Stimulated activated CD8-positive, alpha-beta memory T cell treated with anti-CD3 and anti-CD28 coated beads, Interleukin-2, amount 100 ng/mL, for 48 hours (primary cell): ENCODE measurements at regions not wholly inside any gene's neighbourhood (a gene's known extent, or its start where the extent isn't known, plus 50 kb on each side); places are given as distances from the start of the nearest gene placed in this dataset.

ENCODE experiments used
- DNase-seq, 2 donors: peaks; one replicate each; pipeline ENCODE4 v3.0.0-alpha.2; 2020; ENCODE audit warnings: low read depth in 2 of 2

GRCh38 chr5:117220730-117221129 is 646.1 kb upstream of the SEMA6A start:
- DNase-seq, result no peak

- no peak for DNase-seq
These were observed 644.2 kb upstream of the SEMA6A start for GRCh38 chr5:117218789-117219188.

- DNase-seq, result no peak
These were observed 638.2 kb upstream of the SEMA6A start for GRCh38 chr5:117212866-117213265.

- no peak for DNase-seq
These were observed 636.2 kb upstream of the SEMA6A start for GRCh38 chr5:117210796-117211195.

GRCh38 chr5:117209479-117209878 is 634.9 kb upstream of the SEMA6A start:
- no peak for DNase-seq

GRCh38 chr5:117207088-117207668 is 632.6 kb upstream of the SEMA6A start:
- DNase-seq, result no peak

- no peak for DNase-seq
These were observed 631.3 kb upstream of the SEMA6A start for GRCh38 chr5:117205894-117206293.

- DNase-seq, result no peak
These were observed 630.6 kb upstream of the SEMA6A start for GRCh38 chr5:117204926-117205869.

- DNase-seq, result no peak
These were observed 629.8 kb upstream of the SEMA6A start for GRCh38 chr5:117204404-117204803.

GRCh38 chr5:117203584-117203983 is 629.0 kb upstream of the SEMA6A start:
- DNase-seq, result no peak

- no peak for DNase-seq
These were observed 626.4 kb upstream of the SEMA6A start for GRCh38 chr5:117201001-117201400.

- no peak for DNase-seq
These were observed 620.5 kb upstream of the SEMA6A start for GRCh38 chr5:117195076-117195475.

- DNase-seq, result no peak
These were observed 616.6 kb upstream of the SEMA6A start for GRCh38 chr5:117191251-117191650.

- DNase-seq, result no peak
These were observed 615.2 kb upstream of the SEMA6A start for GRCh38 chr5:117189784-117190183.

- no peak for DNase-seq
These were observed 613.6 kb upstream of the SEMA6A start for GRCh38 chr5:117188211-117188610.

GRCh38 chr5:117186751-117187150 is 612.1 kb upstream of the SEMA6A start:
- DNase-seq, result no peak

GRCh38 chr5:117183326-117183725 is 608.7 kb upstream of the SEMA6A start:
- no peak for DNase-seq

GRCh38 chr5:117182104-117182503 is 607.5 kb upstream of the SEMA6A start:
- no peak for DNase-seq

GRCh38 chr5:117177302-117177701 is 602.7 kb upstream of the SEMA6A start:
- DNase-seq, result no peak

- DNase-seq, result no peak
These were observed 590.4 kb upstream of the SEMA6A start for GRCh38 chr5:117165068-117165467.

GRCh38 chr5:117161718-117162335 is 587.2 kb upstream of the SEMA6A start:
- no peak for DNase-seq

GRCh38 chr5:117160391-117160790 is 585.8 kb upstream of the SEMA6A start:
- no peak for DNase-seq

- no peak for DNase-seq
These were observed 574.7 kb upstream of the SEMA6A start for GRCh38 chr5:117149312-117149711.
